HCT116 (cell line): ENCODE measurements at regions not wholly inside any gene's neighbourhood (a gene's known extent, or its start where the extent isn't known, plus 50 kb on each side); places are given as distances from the start of the nearest gene placed in this dataset.

Experiments used
- ATAC-seq: fragments of 200-7000 bp; cut with Tn5 transposase; 2 replicates; pipeline ENCODE4 v1.9.1; 2020; ENCODE audit warnings: mild to moderate bottlenecking, moderate library complexity
- BruUV-seq: library from RNA; stranded (reverse); fragments of 400-500 nt; replicated peaks from 2 replicates; lab custom pipeline; 2021; lab: Mats Ljungman, UMichigan
- CTCF ChIA-PET: fragments of 300-600 bp; sonication (Branson Sonifier 250); formaldehyde crosslinking; loops from one replicate; lab custom pipeline; 2021; ENCODE audit warnings: antibody characterized with exemption; lab: Charles Lee
- POLR2A ChIA-PET: fragments of 300-600, 350-600 bp; sonication (Branson Sonifier 250); formaldehyde crosslinking; loops from one replicate; lab custom pipeline; 2021; ENCODE audit warnings: antibody characterized with exemption; lab: Charles Lee
- RAD21 ChIA-PET, 2 experiments: fragments of 300-600 bp; sonication (Branson Sonifier 250); formaldehyde crosslinking; loops; one replicate each; lab custom pipeline; 2023; ENCODE audit warnings: low total read pairs in 2 of 2; ENCODE audit not compliant: uncharacterized antibody in 2 of 2, unreplicated experiment in 2 of 2, low non-redundant PET in 1 of 2; lab: Charles Lee
- DNase-seq: peaks from one replicate; pipeline ENCODE4 v3.0.0-alpha.2; 2010; ENCODE audit warnings: low read depth, low spot score
- H2AFZ ChIP-seq: fragments of 200-600 bp; shearing (Covaris generic), sonication (generic); 2 replicates; pipeline ENCODE4 v1.6.1; 2017; ENCODE audit warnings: low read depth, mixed run types, mixed read lengths, antibody characterized with exemption, low read length; ENCODE audit not compliant: poor library complexity, severe bottlenecking
- H3K27ac ChIP-seq: 2 replicates; pipeline ENCODE4 v1.5.1; 2012; ENCODE audit warnings: low read depth, low read length
- H3K27me3 ChIP-seq: fragments of 200-600 bp; sonication (generic); 2 replicates; pipeline ENCODE4 v1.6.1; 2016; ENCODE audit warnings: mixed run types, low read length, mixed read lengths; ENCODE audit not compliant: insufficient read depth
- H3K36me3 ChIP-seq, 2 experiments: fragments of 200-500 bp in 1 of 2; fragments of 200-600 bp in 1 of 2; sonication (Bioruptor generic) in 1 of 2; sonication (generic) in 1 of 2; 2 replicates each; pipeline versions ENCODE4 v1.5.1 to v1.6.1; 2014 to 2016; ENCODE audit warnings: low read length in 2 of 2, inconsistent platforms in 1 of 2, mixed read lengths in 1 of 2, mixed run types in 1 of 2; ENCODE audit not compliant: insufficient read depth in 2 of 2, control insufficient read depth in 1 of 2
- H3K4me1 ChIP-seq, 2 experiments: fragments of 200-600 bp in 1 of 2; sonication (generic) in 1 of 2; 2 replicates each; pipeline versions ENCODE4 v1.5.1 to v1.6.1; 2012 to 2017; ENCODE audit warnings: low read length in 2 of 2, inconsistent platforms in 1 of 2, mild to moderate bottlenecking in 1 of 2, mixed read lengths in 1 of 2, mixed run types in 1 of 2, moderate library complexity in 1 of 2; ENCODE audit not compliant: insufficient read depth in 2 of 2, control insufficient read depth in 1 of 2
- H3K4me2 ChIP-seq: fragments of 200-600 bp; sonication (generic); 2 replicates; pipeline ENCODE4 v1.6.1; 2017; ENCODE audit warnings: mixed run types, low read length, mixed read lengths
- H3K4me3 ChIP-seq, 2 experiments: fragments of 200-600 bp in 1 of 2; sonication (generic) in 1 of 2; replicated peaks in 1 of 2; 2 replicates each; pipeline ENCODE4 v1.5.1; 2011 to 2016; ENCODE audit warnings: low read length in 2 of 2, control low read depth in 1 of 2, low read depth in 1 of 2, mild to moderate bottlenecking in 1 of 2, mixed read lengths in 1 of 2, mixed run types in 1 of 2
- H3K79me2 ChIP-seq: fragments of 200-600 bp; sonication (generic); 2 replicates; pipeline ENCODE4 v1.6.1; 2017; ENCODE audit warnings: mild to moderate bottlenecking, mixed run types, low read length, moderate library complexity, mixed read lengths; ENCODE audit not compliant: insufficient read depth
- H3K9ac ChIP-seq: fragments of 200-600 bp; sonication (generic); 2 replicates; pipeline ENCODE4 v1.6.1; 2016; ENCODE audit warnings: low read length, mixed read lengths
- H3K9me2 ChIP-seq: fragments of 200-600 bp; sonication (generic), shearing (Covaris generic); 2 replicates; pipeline ENCODE4 v1.6.1; 2017; ENCODE audit warnings: mixed run types, mild to moderate bottlenecking, moderate library complexity; ENCODE audit not compliant: insufficient read depth
- H3K9me3 ChIP-seq, 2 experiments: fragments of 200-500 bp in 1 of 2; fragments of 200-600 bp in 1 of 2; sonication (Bioruptor generic) in 1 of 2; sonication (generic) in 1 of 2; 2 replicates each; pipeline ENCODE4 v1.6.1; 2014 to 2017; ENCODE audit warnings: low read length in 2 of 2, mixed read lengths in 2 of 2, inconsistent platforms in 1 of 2, low read depth in 1 of 2, mild to moderate bottlenecking in 1 of 2, mixed run types in 1 of 2, moderate library complexity in 1 of 2; ENCODE audit not compliant: control insufficient read depth in 1 of 2, insufficient read depth in 1 of 2
- H4K20me1 ChIP-seq: fragments of 200-600 bp; sonication (generic), shearing (Covaris generic); 2 replicates; pipeline ENCODE4 v1.6.1; 2017; ENCODE audit warnings: mixed run types, mild to moderate bottlenecking, moderate library complexity; ENCODE audit not compliant: insufficient read depth
- ATF3 ChIP-seq: IDR thresholded peaks from 2 replicates; pipeline ENCODE4 v1.6.1; 2012
- CBX3 ChIP-seq: IDR thresholded peaks from 2 replicates; pipeline ENCODE4 v1.6.1; 2012; ENCODE audit warnings: low read depth
- CEBPB ChIP-seq: IDR thresholded peaks from 2 replicates; pipeline ENCODE4 v1.6.1; 2012; ENCODE audit warnings: low read depth
- CTCF ChIP-seq, 3 experiments: fragments of 200-600 bp in 1 of 3; sonication (generic) in 1 of 3; IDR thresholded peaks in 2 of 3; conservative IDR thresholded peaks in 1 of 3; 2 replicates each; pipeline ENCODE4 v1.5.1; 2012 to 2017; ENCODE audit warnings: low read depth in 2 of 3, low read length in 2 of 3, antibody characterized with exemption in 1 of 3, borderline replicate concordance in 1 of 3, control low read depth in 1 of 3, mild to moderate bottlenecking in 1 of 3, mixed read lengths in 1 of 3, mixed run types in 1 of 3, moderate library complexity in 1 of 3; ENCODE audit not compliant: insufficient read depth in 1 of 3
- ELF1 ChIP-seq: IDR thresholded peaks from 2 replicates; pipeline ENCODE4 v1.6.1; 2012; ENCODE audit warnings: low read depth, borderline replicate concordance
- FOSL1 ChIP-seq: IDR thresholded peaks from 2 replicates; pipeline ENCODE4 v1.6.1; 2012; ENCODE audit warnings: low read depth
- JUND ChIP-seq: IDR thresholded peaks from 2 replicates; pipeline ENCODE4 v1.6.1; 2012
- POLR2A ChIP-seq: IDR thresholded peaks from 2 replicates; pipeline ENCODE4 v1.7.0; 2011; ENCODE audit warnings: borderline replicate concordance; ENCODE audit not compliant: insufficient read depth, insufficient read length; ENCODE audit errors: extremely low read depth
- POLR2AphosphoS5 ChIP-seq: IDR thresholded peaks from 2 replicates; pipeline ENCODE4 v1.6.1; 2011; ENCODE audit warnings: mild to moderate bottlenecking, low read depth, low read length, moderate library complexity
- RAD21 ChIP-seq: IDR thresholded peaks from 2 replicates; pipeline ENCODE4 v1.6.1; 2012; ENCODE audit warnings: low read depth, mild to moderate bottlenecking
- SIN3A ChIP-seq: IDR thresholded peaks from 2 replicates; pipeline ENCODE4 v1.6.1; 2012; ENCODE audit warnings: low read depth
- SP1 ChIP-seq: IDR thresholded peaks from 2 replicates; pipeline ENCODE4 v1.6.1; 2012; ENCODE audit warnings: low read depth
- SRF ChIP-seq: IDR thresholded peaks from 2 replicates; pipeline ENCODE4 v1.6.1; 2012; ENCODE audit warnings: low read depth
- TCF7L2 ChIP-seq: IDR thresholded peaks from 2 replicates; pipeline ENCODE4 v1.7.0; 2011; ENCODE audit warnings: borderline replicate concordance, inconsistent platforms; ENCODE audit not compliant: insufficient read depth, insufficient read length; ENCODE audit errors: extremely low read depth
- ZBTB33 ChIP-seq: IDR thresholded peaks from 2 replicates; pipeline ENCODE4 v1.6.1; 2011; ENCODE audit warnings: mild to moderate bottlenecking, low read length, moderate library complexity; ENCODE audit not compliant: insufficient replicate concordance; ENCODE audit errors: extremely low read depth
- ZFX ChIP-seq: fragments of 450-650 bp; IDR thresholded peaks from 2 replicates; pipeline ENCODE4 v1.6.1; 2017
- intact Hi-C: fragments of 100-400 bp; cut with micrococcal nuclease; formaldehyde crosslinking; loops from 2 replicates; pipeline ENCODE4 v1.10.0; 2022

- DNase-seq = peak; percentile 44
- H3K9me2 ChIP-seq = no peaks in the 10 kb centered on the region
- H3K27ac ChIP-seq = no peak overlapping the region
- no TSS peak for BruUV-seq
- H3K9me3 ChIP-seq = no peaks in the 10 kb centered on the region
- ChIA-PET POLR2A (no interaction called here), CTCF (interaction anchor here (0.6 kb wide), 1 partner anchor 13 kb away, joined by 3 read pairs; no protein-coding TSS in a partner anchor), RAD21 (no interaction called here)
- H3K36me3 ChIP-seq = no peaks in the 10 kb centered on the region
- 0 out of 4 replicates have a peak, but pooled peaks cover 0 to 4% of the 10 kb centered on the region in 2 experiments for H3K4me1 ChIP-seq
- H3K4me3 ChIP-seq = no peak overlapping the region
- no peaks in the 10 kb centered on the region for H3K79me2 ChIP-seq
- intact Hi-C loops = loop anchor here (10.0 kb wide), 1 partner anchor 283 kb away; no protein-coding TSS in a partner anchor
- H3K4me2 ChIP-seq = no peak overlapping the region
- H2AFZ ChIP-seq = peak overlapping the region; percentile 63
- TF ChIP-seq CBX3 (no peak), CTCF (IDR thresholded peaks at IDR 0.05 in 2 of 3, conservative IDR thresholded peaks at IDR 0.05 in 1 of 3; ENCODE audit: borderline replicate concordance in 1 of 3, insufficient read depth in 1 of 3, low read depth in 2 of 3, low read length in 2 of 3) (peak; percentile 17 to 74 (median 74); a peak in 5 of 6 replicates), RAD21 (peak; percentile 44; the same call in 1 of the 2 replicates)
- no peak overlapping the region for H3K9ac ChIP-seq
- H3K27me3 ChIP-seq = no peaks in the 10 kb centered on the region
- H4K20me1 ChIP-seq = no peaks in the 10 kb centered on the region
- ATAC-seq = peak; percentile 81
These were observed 258.1 kb upstream of the NEIL3 start for GRCh38 chr4:177051473-177052060.

- H4K20me1 ChIP-seq = no peaks in the 10 kb centered on the region
- no peaks in the 10 kb centered on the region for H3K9me2 ChIP-seq
- H3K4me2 ChIP-seq = no peak overlapping the region
- no peaks in the 10 kb centered on the region for H3K27me3 ChIP-seq
- POLR2A ChIA-PET = no interaction called here
- H3K4me3 ChIP-seq = no peak overlapping the region
- CTCF ChIA-PET = interaction anchor here (0.6 kb wide), 1 partner anchor 12 kb away, joined by 3 read pairs; no protein-coding TSS in a partner anchor
- intact Hi-C loops = loop anchor here (10.0 kb wide), 1 partner anchor 282 kb away; no protein-coding TSS in a partner anchor
- BruUV-seq = no TSS peak
- H3K79me2 ChIP-seq = no peaks in the 10 kb centered on the region
- no peaks in the 10 kb centered on the region for H3K36me3 ChIP-seq
- no peaks in the 10 kb centered on the region for H3K9me3 ChIP-seq
- H3K9ac ChIP-seq = no peak overlapping the region
- RAD21 ChIA-PET = no interaction called here
- no peaks in the 10 kb centered on the region for H3K4me1 ChIP-seq
- DNase-seq (no peak), ATAC-seq (no peak)
- no peak overlapping the region for H3K27ac ChIP-seq
- no peak overlapping the region for H2AFZ ChIP-seq
- TF ChIP-seq ELF1 (no peak), CBX3 (no peak), ZBTB33 (no peak), TCF7L2 (no peak), FOSL1 (no peak), SP1 (no peak), SIN3A (no peak), ZFX (no peak), CEBPB (no peak), POLR2A (no peak), ATF3 (no peak), SRF (no peak), POLR2AphosphoS5 (no peak), RAD21 (no peak), JUND (no peak)
These were observed 257.3 kb upstream of the NEIL3 start for GRCh38 chr4:177052211-177052934.
